DMS53 (cell line): ENCODE measurements at regions not wholly inside any gene's neighbourhood (a gene's known extent, or its start where the extent isn't known, plus 50 kb on each side); places are given as distances from the start of the nearest gene placed in this dataset.
A peak's percentile ranks its signal among the peaks of the same experiment; 100 is the strongest.

ENCODE experiments used
- DNase-seq: peaks from one replicate; lab custom pipeline; 2025; lab: John Stamatoyannopoulos, UW

GRCh38 chr22:19621373-19622060, 92.8 kb upstream of the SEPTIN5 start:
- no peak for DNase-seq

DNA sequence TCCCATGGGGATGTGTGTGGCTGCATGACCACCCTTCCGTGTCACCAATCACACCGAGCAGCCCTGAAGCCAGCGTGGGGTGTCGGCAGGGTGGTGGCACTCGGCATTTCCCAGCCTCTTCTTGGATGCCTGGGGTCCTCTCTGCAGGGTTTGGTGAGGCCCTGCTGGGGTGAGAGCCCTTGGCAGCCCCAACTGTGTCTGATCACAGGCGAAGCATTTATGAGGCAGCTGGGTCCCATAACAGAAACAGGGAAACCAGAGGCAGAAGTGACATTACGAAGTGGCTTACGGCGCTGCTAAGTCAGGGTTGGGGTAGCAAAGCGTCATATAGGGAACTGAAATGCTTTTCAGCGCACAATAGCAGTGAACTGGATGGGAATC, 92.3 kb upstream of the SEPTIN5 start:
- DNase-seq = no peak

- no peak for DNase-seq
Measured at GRCh38 chr22:19625331-19626041, 88.8 kb upstream of the SEPTIN5 start.

DNA sequence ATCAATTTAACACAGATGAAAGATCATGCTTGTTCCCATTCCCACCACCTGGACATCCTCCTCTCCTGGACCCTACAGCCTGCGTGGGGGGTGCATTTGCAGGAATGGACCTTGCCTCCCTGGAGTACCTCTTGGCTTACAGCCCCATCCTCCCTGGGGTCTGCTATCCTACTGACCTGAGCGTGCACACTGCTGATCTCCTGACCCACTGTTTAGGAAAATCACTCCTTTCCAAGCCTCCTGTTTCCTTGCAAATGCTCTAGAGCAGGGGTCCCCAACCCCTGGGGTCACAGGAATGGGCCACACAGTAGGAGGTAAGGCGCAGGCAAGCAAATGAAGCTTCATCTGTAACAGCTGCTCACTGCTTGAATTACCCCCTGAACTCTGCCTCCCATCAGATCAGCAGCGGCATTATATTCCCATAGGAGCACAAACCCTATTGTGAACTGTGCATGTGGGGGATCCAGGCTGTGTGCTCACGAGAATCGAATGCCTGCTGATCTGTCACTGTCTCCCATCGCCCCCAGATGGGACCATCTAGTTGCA, 88.2 kb upstream of the SEPTIN5 start:
- DNase-seq = no peak

GRCh38 chr22:19626666-19627065, 87.6 kb upstream of the SEPTIN5 start:
- DNase-seq = no peak

- no peak for DNase-seq
Measured at GRCh38 chr22:19628038-19628776, 86.1 kb upstream of the SEPTIN5 start.

DNA sequence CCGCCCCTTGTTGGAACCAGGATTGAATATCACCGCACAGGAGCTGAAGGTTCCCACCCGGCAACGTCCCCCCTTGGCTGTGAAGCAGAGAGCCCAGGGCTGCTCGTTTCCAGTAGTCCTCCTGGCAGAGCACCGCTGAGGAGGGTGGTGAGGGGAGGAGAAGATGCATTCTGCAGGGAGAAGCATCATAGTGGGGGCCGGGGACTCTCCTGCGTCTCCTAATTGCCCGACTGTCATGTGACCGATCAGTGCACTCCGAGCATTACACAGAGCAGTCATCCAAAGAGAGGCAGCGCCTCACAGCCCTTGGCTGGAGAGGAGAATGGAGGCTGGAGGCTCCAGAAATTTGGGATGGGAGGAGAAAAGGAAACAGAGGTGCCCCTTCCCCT, 85.0 kb upstream of the SEPTIN5 start:
- no peak for DNase-seq

DNA sequence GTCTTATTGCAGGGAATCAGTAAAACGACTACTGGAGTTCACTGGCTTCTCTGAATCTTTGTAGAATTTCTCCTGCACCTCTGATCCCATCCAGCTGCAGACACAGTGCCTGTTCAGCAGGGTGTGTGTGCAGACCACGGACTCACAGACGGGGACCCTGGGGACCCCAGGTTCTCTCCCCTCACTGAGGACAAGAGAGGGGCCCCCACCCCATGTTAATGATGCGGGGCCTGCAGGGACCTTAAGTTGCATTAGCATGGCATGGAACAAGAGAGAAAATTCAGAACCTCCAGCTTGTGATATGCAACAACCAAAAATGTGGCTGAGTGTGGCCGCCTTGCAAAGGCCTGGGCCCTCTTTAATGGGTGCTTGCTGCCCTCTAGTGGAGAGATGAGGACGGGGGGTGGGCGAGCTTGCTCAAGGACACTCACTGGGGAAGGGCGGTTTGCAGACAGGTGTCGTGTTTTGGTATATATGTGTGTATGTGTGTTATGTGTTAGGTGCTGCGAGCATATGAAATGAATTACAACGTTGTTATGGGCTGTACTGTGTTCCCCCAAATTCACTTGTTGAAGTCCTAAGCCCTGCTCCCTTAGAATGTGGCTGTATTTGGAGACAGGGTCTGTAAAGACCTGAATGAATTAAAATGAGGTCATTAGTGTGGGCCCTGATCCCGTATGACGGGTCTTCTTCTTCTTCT, 84.4 kb upstream of the SEPTIN5 start:
- DNase-seq = peak; percentile 70

GRCh38 chr22:19630614-19631013, 83.7 kb upstream of the SEPTIN5 start:
- no peak for DNase-seq

GRCh38 chr22:19631899-19632667, 82.2 kb upstream of the SEPTIN5 start:
- DNase-seq = peak; percentile 16

DNA sequence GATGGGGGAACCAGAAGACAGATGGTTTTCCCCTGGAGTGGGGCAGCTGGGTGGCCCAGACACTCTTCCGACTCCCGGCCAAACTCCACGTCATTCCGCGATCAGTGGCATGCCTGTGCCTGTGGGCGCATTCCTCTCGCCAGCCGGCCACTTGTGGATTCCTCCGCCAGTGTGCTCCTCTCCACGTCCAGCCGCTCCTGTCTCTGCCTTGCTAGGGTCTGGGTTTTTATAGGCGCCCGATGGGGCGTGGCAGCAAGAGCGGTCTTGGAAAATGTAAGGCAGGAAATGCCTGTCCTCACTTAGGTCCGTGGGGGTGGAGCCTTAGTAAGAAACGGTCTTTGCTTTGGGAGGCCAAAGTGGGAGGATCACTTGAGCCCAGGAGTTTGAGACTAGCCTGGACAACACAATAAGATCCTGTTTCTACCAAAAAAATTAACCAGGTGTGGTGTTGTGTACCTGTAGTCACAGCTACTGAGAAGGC, 81.6 kb upstream of the SEPTIN5 start:
- no peak for DNase-seq

GRCh38 chr22:19634226-19634975, 79.9 kb upstream of the SEPTIN5 start:
- no peak for DNase-seq

- DNase-seq = no peak
Measured at GRCh38 chr22:19635644-19636043, 78.7 kb upstream of the SEPTIN5 start.

DNA sequence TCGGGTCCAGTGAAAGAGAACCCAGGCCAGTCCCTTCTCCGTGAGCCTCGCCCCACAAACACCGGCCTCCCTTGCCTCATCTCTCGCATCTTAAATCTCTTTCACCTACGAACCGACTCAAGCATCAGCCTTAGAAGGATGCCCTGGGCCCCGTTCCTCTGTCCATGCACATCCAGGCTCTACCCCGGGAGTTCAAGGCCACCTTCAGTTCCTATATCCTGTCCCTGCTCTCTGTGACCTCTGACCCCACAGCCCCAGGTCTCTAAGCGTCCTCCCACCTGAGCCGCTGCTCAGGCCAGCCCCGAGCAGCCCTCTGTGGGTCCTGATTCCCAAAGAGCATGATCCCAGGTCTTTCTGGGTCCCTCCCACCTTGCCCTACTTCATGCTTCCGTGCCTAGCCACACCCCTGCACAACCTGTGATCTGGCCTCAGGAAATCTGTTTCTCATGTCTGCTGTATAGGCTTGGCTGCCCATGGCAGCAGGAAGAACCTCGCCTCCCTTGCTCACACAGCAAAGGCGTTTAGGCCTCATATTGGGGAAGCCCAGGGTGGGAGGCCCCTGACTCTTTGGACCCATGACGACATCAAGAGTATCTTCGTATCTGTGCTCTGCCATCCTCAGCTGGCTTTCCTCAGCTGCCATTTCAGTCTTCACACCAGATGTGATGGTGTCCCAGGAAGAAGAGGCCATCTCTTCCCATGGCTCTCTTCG, 77.5 kb upstream of the SEPTIN5 start:
- DNase-seq = no peak

- DNase-seq = no peak
Measured at GRCh38 chr22:19637408-19638281, 76.7 kb upstream of the SEPTIN5 start.

- no peak for DNase-seq
Measured at GRCh38 chr22:19638282-19639015, 75.9 kb upstream of the SEPTIN5 start.

DNA sequence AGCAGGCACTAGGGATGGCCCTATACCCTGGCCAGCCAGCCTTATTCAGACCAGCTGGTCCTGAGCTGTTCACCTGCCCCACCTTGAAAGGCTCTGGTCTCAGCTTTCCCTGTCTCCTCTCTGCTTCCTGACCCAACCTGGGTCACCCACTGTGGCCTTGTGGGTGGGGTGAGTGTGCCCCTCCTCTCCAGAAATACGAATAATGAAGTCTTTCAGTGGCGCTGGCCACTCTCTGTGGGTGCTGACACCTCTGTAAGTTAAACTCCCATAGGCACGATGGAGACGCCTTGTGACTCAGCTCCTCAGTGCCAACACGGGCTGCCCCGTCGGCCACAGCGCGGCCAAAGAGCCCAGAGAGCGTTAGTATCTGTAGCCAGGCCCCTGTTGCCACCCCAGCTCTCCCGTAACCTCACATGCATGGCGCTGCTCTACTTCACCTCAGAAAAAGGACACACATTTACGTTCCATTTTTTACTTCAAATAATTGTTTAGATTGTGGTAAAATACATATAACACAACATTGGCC, 74.6 kb upstream of the SEPTIN5 start:
- DNase-seq = no peak

GRCh38 chr22:19640306-19640705, 74.0 kb upstream of the SEPTIN5 start:
- DNase-seq = no peak
